ENCODE measurements at regions not wholly inside any gene's neighbourhood (a gene's known extent, or its start where the extent isn't known, plus 50 kb on each side); places are given as distances from the start of the nearest gene placed in this dataset.

GRCh38 chr10:22110761-22111160 is 107.1 kb downstream of the EBLN1 start:
- H3K4me1 ChIP-seq (replicated peaks in 1 of 2; ENCODE audit: control insufficient read depth in 2 of 2, insufficient read depth in 2 of 2, low read length in 2 of 2): no peaks in the 10 kb centered on the region
- no peak for ATAC-seq
- no peak overlapping the region for H3K4me2 ChIP-seq (ENCODE audit: insufficient read depth, low read length)
- FAIRE-seq: no peak
- intact Hi-C loops (cut with micrococcal nuclease) (no loop called here), in situ Hi-C loops (cut with MboI) (no loop called here)
- H3K27ac ChIP-seq (ENCODE audit: extremely low read depth, low read depth, low read length): no peak overlapping the region
- no peak overlapping the region for H3K9ac ChIP-seq (ENCODE audit: insufficient read depth in 1 of 2, low read depth in 2 of 2, low read length in 2 of 2)
- BruUV-seq (replicated peaks): no TSS peak
- no peaks in the 10 kb centered on the region for H3K27me3 ChIP-seq (ENCODE audit: control insufficient read depth in 2 of 2, insufficient read depth in 2 of 2, low read length in 2 of 2)
- DNase-seq (ENCODE audit: extremely low read depth in 1 of 4, low spot score in 3 of 4): no peak
- H4K20me1 ChIP-seq (replicated peaks; ENCODE audit: control insufficient read depth, insufficient read depth, low read length): no peaks in the 10 kb centered on the region
- no peaks in the 10 kb centered on the region for H3K9me1 ChIP-seq (ENCODE audit: control insufficient read depth, insufficient read depth, low read length)
- ChIA-PET CTCF (ENCODE audit: low intra/inter-chr PET ratio) (no interaction called here), POLR2A (no interaction called here)
- no peaks in the 10 kb centered on the region for H3K79me2 ChIP-seq (ENCODE audit: control insufficient read depth, insufficient read depth, low read length)
- WGBS (ENCODE audit: insufficient coverage, low coverage, missing lambda C conversion rate): 18% methylated on average over 3 of the region's 3 CpGs
- no peak overlapping the region for H3K4me3 ChIP-seq
- H3K36me3 ChIP-seq (ENCODE audit: control insufficient read depth, insufficient read depth, low read length): no peaks in the 10 kb centered on the region
- H2AFZ ChIP-seq (ENCODE audit: low read depth, low read length): no peak overlapping the region
- H3K9me3 ChIP-seq (replicated peaks; ENCODE audit: control insufficient read depth, insufficient read depth, low read depth, low read length): no peaks in the 10 kb centered on the region
- TF ChIP-seq, protein P1, sequence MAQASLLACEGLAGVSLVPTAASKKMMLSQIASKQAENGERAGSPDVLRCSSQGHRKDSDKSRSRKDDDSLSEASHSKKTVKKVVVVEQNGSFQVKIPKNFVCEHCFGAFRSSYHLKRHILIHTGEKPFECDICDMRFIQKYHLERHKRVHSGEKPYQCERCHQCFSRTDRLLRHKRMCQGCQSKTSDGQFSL (CRISPR knock-in tag; IDR thresholded peaks at IDR 0.05): no peak
- TF ChIP-seq, protein P1 (tag; IDR thresholded peaks at IDR 0.05): no peak
- TF ChIP-seq KLF6 (CRISPR knock-in tag; IDR thresholded peaks at IDR 0.05; ENCODE audit: borderline replicate concordance): no peak
- no peak for TF ChIP-seq ELF1 (tag; IDR thresholded peaks at IDR 0.05)
- TF ChIP-seq ARID3A (IDR thresholded peaks at IDR 0.05; ENCODE audit: borderline replicate concordance, low read depth, low read length): no peak
- no peak for TF ChIP-seq SNIP1 (IDR thresholded peaks at IDR 0.05; ENCODE audit: low read depth)
- TF ChIP-seq NBN (IDR thresholded peaks at IDR 0.05; ENCODE audit: low read depth): no peak
- TF ChIP-seq E2F3 (CRISPR knock-in tag; IDR thresholded peaks at IDR 0.05): no peak
- TF ChIP-seq CSDE1 (IDR thresholded peaks at IDR 0.05): no peak
- TF ChIP-seq TBP (optimal IDR thresholded peaks at IDR 0.05; ENCODE audit: low read depth, low read length): no peak
- no peak for TF ChIP-seq NR4A1 (CRISPR knock-in tag; IDR thresholded peaks at IDR 0.05)
- no peak for TF ChIP-seq NR4A1 (tag; IDR thresholded peaks at IDR 0.05)
- TF ChIP-seq MXI1 (IDR thresholded peaks at IDR 0.05; ENCODE audit: low read depth, low read length): no peak
